Natural killer cell (primary cell): ENCODE measurements at regions not wholly inside any gene's neighbourhood (a gene's known extent, or its start where the extent isn't known, plus 50 kb on each side); places are given as distances from the start of the nearest gene placed in this dataset.
A peak's percentile ranks its signal among the peaks of the same experiment; 100 is the strongest.

Experiments
- ATAC-seq, 3 donors: fragments of 150-1000 bp in 2 of 3; fragments of 200-7000 bp in 1 of 3; cut with Tn5 transposase; 1 replicate in 1 of 3; 2 replicates in 2 of 3; pipeline ENCODE4 v1.10.0; 2021; ENCODE audit warnings: mild to moderate bottlenecking in 2 of 3, moderate library complexity in 2 of 3
- DNase-seq, 2 donors: peaks; one replicate each; pipeline versions ENCODE4 v3.0.0 to v3.0.0-alpha.2; 2013 to 2021; ENCODE audit warnings: mixed read lengths in 1 of 2
- H3K27ac ChIP-seq: one replicate; pipeline ENCODE4 v1.5.1; 2013; ENCODE audit warnings: mild to moderate bottlenecking, low read length
- H3K27me3 ChIP-seq: one replicate; pipeline ENCODE4 v1.6.1; 2013; ENCODE audit warnings: low read length; ENCODE audit not compliant: control insufficient read depth, insufficient read depth
- H3K36me3 ChIP-seq: one replicate; pipeline ENCODE4 v1.6.1; 2013; ENCODE audit warnings: low read length; ENCODE audit not compliant: control insufficient read depth, insufficient read depth
- H3K4me1 ChIP-seq: one replicate; pipeline ENCODE4 v1.6.1; 2013; ENCODE audit warnings: low read length; ENCODE audit not compliant: control insufficient read depth, insufficient read depth
- H3K4me3 ChIP-seq: one replicate; pipeline ENCODE4 v1.5.1; 2013; ENCODE audit warnings: low read length
- H3K9me3 ChIP-seq: one replicate; pipeline ENCODE4 v1.6.1; 2013; ENCODE audit warnings: low read length; ENCODE audit not compliant: control insufficient read depth, insufficient read depth
- H3K27ac Mint-ChIP-seq, 2 donors: one replicate each; pipeline ENCODE4 v1.8.0; 2022; ENCODE audit warnings: mild to moderate bottlenecking in 2 of 2, mixed read lengths in 2 of 2, moderate library complexity in 1 of 2
- H3K27me3 Mint-ChIP-seq, 2 donors: one replicate each; pipeline ENCODE4 v1.8.0; 2022; ENCODE audit warnings: low read depth in 2 of 2, mixed read lengths in 2 of 2
- H3K36me3 Mint-ChIP-seq: one replicate; pipeline ENCODE4 v1.8.0; 2022; ENCODE audit warnings: mixed read lengths
- H3K4me1 Mint-ChIP-seq, 2 donors: one replicate each; pipeline ENCODE4 v1.8.0; 2022; ENCODE audit warnings: mixed read lengths in 2 of 2
- H3K4me3 Mint-ChIP-seq: one replicate; pipeline ENCODE4 v1.8.0; 2022; ENCODE audit warnings: mild to moderate bottlenecking, moderate library complexity, mixed read lengths
- H3K9me3 Mint-ChIP-seq, 2 donors: one replicate each; pipeline ENCODE4 v1.8.0; 2022; ENCODE audit warnings: mixed read lengths in 2 of 2
- WGBS: methylation state at CpG from one replicate; pipeline ENCODE4 v1.1.7; 2013; ENCODE audit warnings: missing lambda C conversion rate; ENCODE audit not compliant: insufficient coverage; 5-methylcytosine and 5-hydroxymethylcytosine counted together
- intact Hi-C: fragments of 100-400 bp; cut with micrococcal nuclease; formaldehyde crosslinking; loops from one replicate; pipeline ENCODE4 v1.14.2; 2022
- TF ChIP-seq, protein P1 (sequence below): fragments of 200-600 bp; IDR thresholded peaks from one replicate; pipeline ENCODE4 v1.8.0; 2022; ENCODE audit warnings: antibody characterized with exemption

DNA sequence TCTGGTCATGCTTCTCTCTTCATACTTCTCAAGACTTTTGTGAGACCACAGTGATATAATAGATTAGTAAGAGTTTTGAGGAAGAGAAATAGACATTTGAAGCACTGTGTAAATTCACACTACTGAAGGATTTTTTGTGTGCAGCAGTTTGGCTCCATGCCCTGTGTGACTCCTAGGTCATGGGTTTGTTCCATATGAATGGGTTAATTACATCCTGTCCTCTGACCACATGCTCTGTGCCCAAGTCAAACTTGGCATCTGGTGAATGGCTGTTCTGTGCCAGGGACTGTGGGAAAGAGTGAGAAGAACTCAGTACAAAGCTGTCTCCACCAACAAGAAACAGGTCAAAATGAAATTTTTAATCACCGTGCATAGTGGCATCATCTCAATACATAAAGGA lies 304.0 kb downstream of the LNPK start:
- no CpG with 5 or more reads among the region's 1 CpG for WGBS
- DNase-seq, result no peak
- Mint-ChIP-seq H3K4me1 (no peaks in the 10 kb centered on the region), H3K36me3 (no peaks in the 10 kb centered on the region), H3K27ac (no peak overlapping the region), H3K9me3 (no peaks in the 10 kb centered on the region), H3K4me3 (no peak overlapping the region), H3K27me3 (peaks cover 18 to 25% of the 10 kb centered on the region in 2 donors)
- no peak overlapping the region for H3K27ac ChIP-seq
- no peaks in the 10 kb centered on the region for H3K9me3 ChIP-seq
- H3K4me1 ChIP-seq, result no peaks in the 10 kb centered on the region
- no peaks in the 10 kb centered on the region for H3K27me3 ChIP-seq
- no peaks in the 10 kb centered on the region for H3K36me3 ChIP-seq
- TF ChIP-seq, protein P1, sequence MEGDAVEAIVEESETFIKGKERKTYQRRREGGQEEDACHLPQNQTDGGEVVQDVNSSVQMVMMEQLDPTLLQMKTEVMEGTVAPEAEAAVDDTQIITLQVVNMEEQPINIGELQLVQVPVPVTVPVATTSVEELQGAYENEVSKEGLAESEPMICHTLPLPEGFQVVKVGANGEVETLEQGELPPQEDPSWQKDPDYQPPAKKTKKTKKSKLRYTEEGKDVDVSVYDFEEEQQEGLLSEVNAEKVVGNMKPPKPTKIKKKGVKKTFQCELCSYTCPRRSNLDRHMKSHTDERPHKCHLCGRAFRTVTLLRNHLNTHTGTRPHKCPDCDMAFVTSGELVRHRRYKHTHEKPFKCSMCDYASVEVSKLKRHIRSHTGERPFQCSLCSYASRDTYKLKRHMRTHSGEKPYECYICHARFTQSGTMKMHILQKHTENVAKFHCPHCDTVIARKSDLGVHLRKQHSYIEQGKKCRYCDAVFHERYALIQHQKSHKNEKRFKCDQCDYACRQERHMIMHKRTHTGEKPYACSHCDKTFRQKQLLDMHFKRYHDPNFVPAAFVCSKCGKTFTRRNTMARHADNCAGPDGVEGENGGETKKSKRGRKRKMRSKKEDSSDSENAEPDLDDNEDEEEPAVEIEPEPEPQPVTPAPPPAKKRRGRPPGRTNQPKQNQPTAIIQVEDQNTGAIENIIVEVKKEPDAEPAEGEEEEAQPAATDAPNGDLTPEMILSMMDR, result no peak
- intact Hi-C loops, result no loop called here
- ATAC-seq, result no peak
- no peak overlapping the region for H3K4me3 ChIP-seq

DNA sequence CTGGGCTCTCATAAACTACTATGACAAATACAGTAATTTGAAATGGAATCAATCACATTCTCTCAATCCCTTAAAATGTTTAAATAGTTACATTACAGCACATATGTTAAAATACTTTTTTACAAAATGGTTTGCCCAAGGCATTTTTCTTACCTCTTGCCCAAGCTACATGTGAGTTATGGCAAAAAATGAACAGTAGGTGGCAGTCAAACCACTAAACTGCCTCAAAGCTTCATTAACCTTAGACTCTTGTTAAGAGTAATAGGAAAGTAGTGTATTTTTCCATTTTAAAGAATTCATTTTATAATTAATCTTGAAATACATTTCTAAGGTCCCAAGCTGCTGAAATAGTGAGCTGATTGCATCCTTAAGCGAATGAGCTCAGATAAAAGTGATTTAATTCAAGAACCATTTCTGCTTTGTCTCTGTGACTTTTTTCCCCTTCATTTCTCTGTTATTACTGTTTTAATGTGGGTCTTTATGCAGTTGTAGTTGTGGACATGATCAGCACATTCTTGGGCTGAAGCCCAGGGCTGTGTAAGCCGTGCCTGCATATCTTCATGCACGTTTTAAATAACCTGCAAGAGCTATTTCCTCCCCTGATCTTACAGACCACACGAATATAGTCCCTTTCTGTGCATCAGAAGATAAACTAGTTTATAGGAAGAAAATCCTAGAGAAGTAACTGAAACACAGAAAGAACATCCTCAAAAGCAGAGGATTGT lies 311.8 kb downstream of the LNPK start:
- DNase-seq, result peak in 1 of 2 donors; percentile 70
- TF ChIP-seq, protein P1, result peak; percentile 75
- H3K4me3 Mint-ChIP-seq, result no peak overlapping the region
- no peaks in the 10 kb centered on the region for H3K4me1 Mint-ChIP-seq
- 6% methylated on average over 3 of the region's 4 CpGs for WGBS
- no peaks in the 10 kb centered on the region for H3K36me3 ChIP-seq
- no peaks in the 10 kb centered on the region for H3K27me3 ChIP-seq
- no peaks in the 10 kb centered on the region for H3K36me3 Mint-ChIP-seq
- H3K9me3 Mint-ChIP-seq, result no peaks in the 10 kb centered on the region
- peaks cover 16 to 42% of the 10 kb centered on the region in 2 donors for H3K27me3 Mint-ChIP-seq
- ATAC-seq, result peak in 1 of 3 donors; percentile 67
- no peak overlapping the region for H3K4me3 ChIP-seq
- intact Hi-C loops, result loop anchor here (1.0 kb wide), 1 partner anchor 407 kb away; no protein-coding TSS in a partner anchor
- no peaks in the 10 kb centered on the region for H3K9me3 ChIP-seq
- no peak overlapping the region for H3K27ac ChIP-seq
- H3K4me1 ChIP-seq, result no peaks in the 10 kb centered on the region
- no peak overlapping the region for H3K27ac Mint-ChIP-seq

DNA sequence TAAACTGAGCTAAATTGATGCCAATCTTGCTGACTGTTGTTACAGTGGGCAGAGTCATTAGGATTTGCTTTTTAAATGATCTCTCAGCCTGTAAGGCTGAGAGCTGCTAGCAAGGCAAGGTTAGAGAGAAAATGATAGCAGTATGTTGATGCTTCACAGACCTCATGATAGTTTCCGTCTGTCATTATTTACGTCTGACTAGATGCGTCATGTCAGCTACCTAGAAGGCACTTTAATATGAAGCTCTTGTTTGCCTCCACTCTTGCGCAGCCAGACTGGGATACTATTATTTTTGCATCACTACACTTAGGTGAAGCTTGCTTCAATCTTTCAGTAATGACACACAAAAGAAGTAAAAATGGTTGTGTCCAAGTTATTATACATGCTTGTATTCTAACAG lies 313.8 kb downstream of the LNPK start:
- H3K27ac ChIP-seq, result no peak overlapping the region
- no peaks in the 10 kb centered on the region for H3K27me3 ChIP-seq
- H3K4me1 Mint-ChIP-seq, result no peaks in the 10 kb centered on the region
- 95% methylated on average over 4 of the region's 4 CpGs for WGBS
- ATAC-seq, result no peak
- H3K27me3 Mint-ChIP-seq, result peaks cover 19 to 50% of the 10 kb centered on the region in 2 donors
- no peaks in the 10 kb centered on the region for H3K9me3 ChIP-seq
- no peaks in the 10 kb centered on the region for H3K4me1 ChIP-seq
- H3K36me3 Mint-ChIP-seq, result no peaks in the 10 kb centered on the region
- no peaks in the 10 kb centered on the region for H3K36me3 ChIP-seq
- intact Hi-C loops, result no loop called here
- H3K4me3 Mint-ChIP-seq, result no peak overlapping the region
- H3K9me3 Mint-ChIP-seq, result no peaks in the 10 kb centered on the region
- TF ChIP-seq, protein P1, result no peak
- no peak for DNase-seq
- H3K4me3 ChIP-seq, result no peak overlapping the region
- H3K27ac Mint-ChIP-seq, result no peak overlapping the region

DNA sequence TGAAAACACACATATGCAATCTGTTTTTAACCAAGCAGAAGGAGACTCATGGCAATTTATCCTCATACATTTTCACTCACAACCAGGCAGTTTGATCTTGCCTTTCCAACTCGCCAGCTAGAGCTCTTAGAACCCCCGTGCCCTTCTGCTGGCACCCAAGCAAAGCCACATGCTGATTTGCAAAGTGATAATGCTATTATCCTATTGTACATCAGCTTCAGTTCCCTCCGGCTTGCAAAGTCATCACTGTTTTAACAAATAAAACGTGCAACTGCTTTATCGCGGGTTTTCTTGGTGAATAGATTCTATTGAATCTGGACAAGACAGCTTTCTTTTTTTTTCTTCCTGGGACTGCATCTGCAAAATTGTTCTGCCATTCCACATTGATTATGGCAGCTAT lies 314.6 kb downstream of the LNPK start:
- 72% methylated on average over 6 of the region's 6 CpGs for WGBS
- intact Hi-C loops, result no loop called here
- no peak overlapping the region for H3K4me3 ChIP-seq
- ATAC-seq (no peak), DNase-seq (no peak)
- no peaks in the 10 kb centered on the region for H3K9me3 ChIP-seq
- Mint-ChIP-seq H3K36me3 (no peaks in the 10 kb centered on the region), H3K4me3 (no peak overlapping the region), H3K4me1 (no peaks in the 10 kb centered on the region), H3K27me3 (peaks cover 22 to 51% of the 10 kb centered on the region in 2 donors), H3K9me3 (no peaks in the 10 kb centered on the region), H3K27ac (no peak overlapping the region)
- no peaks in the 10 kb centered on the region for H3K27me3 ChIP-seq
- no peaks in the 10 kb centered on the region for H3K4me1 ChIP-seq
- TF ChIP-seq, protein P1, result no peak
- H3K36me3 ChIP-seq, result no peaks in the 10 kb centered on the region
- no peak overlapping the region for H3K27ac ChIP-seq
